ENCODE measurements at regions not wholly inside any gene's neighbourhood (a gene's known extent, or its start where the extent isn't known, plus 50 kb on each side); places are given as distances from the start of the nearest gene placed in this dataset.
"Not testable (repeated sequence)": the region's sequence is repeated elsewhere in the genome, so short reads cannot be mapped to it uniquely, and the experiment has no call there.

DNA sequence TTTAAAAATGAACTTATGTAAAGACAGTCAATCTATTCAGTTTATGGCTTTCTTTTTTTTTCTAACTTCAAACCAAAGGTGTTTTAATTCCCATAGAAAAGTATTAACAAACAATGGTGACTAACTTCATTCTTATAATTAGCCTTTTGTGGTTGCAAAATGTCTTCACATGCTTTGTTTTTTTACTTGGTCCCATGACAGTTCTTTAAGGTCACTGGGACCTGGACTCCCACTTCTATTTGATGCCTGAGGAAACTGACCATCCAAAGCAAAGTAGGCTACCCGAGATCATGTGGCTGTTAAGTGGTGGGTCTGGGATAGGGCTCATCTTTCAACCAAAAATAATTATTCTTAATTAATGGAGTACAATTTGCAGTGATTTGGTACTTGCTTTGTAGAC lies 74.6 kb upstream of the CDC42EP3 start:
- not testable (repeated sequence) for H3K4me1 Mint-ChIP-seq (ENCODE audit: low read depth)

DNA sequence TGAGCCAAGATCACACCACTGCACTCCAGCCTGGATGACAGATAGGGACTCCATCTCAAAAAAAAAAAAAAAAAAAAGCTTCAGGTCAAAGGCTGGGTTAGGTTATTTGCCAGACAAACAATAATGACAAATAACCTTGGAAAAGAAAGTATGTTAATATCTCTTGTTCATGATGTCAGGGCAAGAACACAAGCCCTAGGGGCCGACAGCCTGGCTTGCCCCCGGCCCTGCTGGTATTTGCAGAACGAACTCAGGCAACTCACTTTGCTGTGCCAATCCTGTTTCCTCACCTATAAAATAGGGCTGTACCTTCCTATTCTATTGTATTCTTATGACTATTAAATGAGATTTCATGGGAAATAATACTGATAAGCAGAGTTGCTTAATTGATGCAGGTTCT lies 75.4 kb upstream of the CDC42EP3 start:
- Mint-ChIP-seq H3K4me3 (no peak overlapping the region), H3K36me3 (ENCODE audit: low read depth) (no peaks in the 10 kb centered on the region), H3K27ac (no peak overlapping the region), H3K9me3 (no peaks in the 10 kb centered on the region), H3K27me3 (ENCODE audit: low read depth) (peaks cover 9% of the 10 kb centered on the region), H3K4me1 (ENCODE audit: low read depth) (no peaks in the 10 kb centered on the region)
- DNase-seq (ENCODE audit: low spot score), result no peak

More for the DNA sequence above, 74.6 kb upstream of the CDC42EP3 start:
- H3K36me3 Mint-ChIP-seq (ENCODE audit: low read depth); H3K27ac Mint-ChIP-seq; DNase-seq (ENCODE audit: low spot score); H3K4me3 Mint-ChIP-seq; H3K9me3 Mint-ChIP-seq; H3K27me3 Mint-ChIP-seq (ENCODE audit: low read depth): not testable (repeated sequence)

- no peak for DNase-seq (ENCODE audit: low spot score)
- Mint-ChIP-seq H3K36me3 (ENCODE audit: low read depth) (no peaks in the 10 kb centered on the region), H3K9me3 (no peaks in the 10 kb centered on the region), H3K4me3 (no peak overlapping the region), H3K27ac (no peak overlapping the region), H3K27me3 (ENCODE audit: low read depth) (peaks cover 9% of the 10 kb centered on the region), H3K4me1 (ENCODE audit: low read depth) (no peaks in the 10 kb centered on the region)
Measured at GRCh38 chr2:37748541-37748940, 77.1 kb upstream of the CDC42EP3 start.

- DNase-seq (ENCODE audit: low spot score); H3K4me3 Mint-ChIP-seq; H3K36me3 Mint-ChIP-seq (ENCODE audit: low read depth); H3K4me1 Mint-ChIP-seq (ENCODE audit: low read depth); H3K27me3 Mint-ChIP-seq (ENCODE audit: low read depth); H3K27ac Mint-ChIP-seq; H3K9me3 Mint-ChIP-seq: not testable (repeated sequence)
Measured at GRCh38 chr2:37750286-37750685, 78.8 kb upstream of the CDC42EP3 start.

DNA sequence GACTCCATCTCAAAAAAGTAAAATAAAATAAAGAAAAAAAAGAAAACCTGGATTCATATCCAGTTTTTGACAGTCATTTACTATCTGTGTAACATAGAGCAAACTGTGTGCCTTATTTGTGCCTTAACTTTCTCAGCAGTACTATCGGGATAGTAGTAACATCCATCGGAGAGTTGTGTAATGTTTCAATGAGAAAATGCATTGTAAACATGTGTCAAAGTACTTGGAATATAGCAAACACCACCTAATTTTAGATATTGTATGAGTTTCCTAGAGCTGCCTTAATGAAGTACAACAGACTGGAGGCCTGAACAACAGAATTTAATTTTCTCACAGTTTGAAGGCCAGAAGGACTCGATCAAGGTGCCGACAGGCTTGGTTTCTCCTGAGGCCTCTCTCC lies 81.3 kb upstream of the CDC42EP3 start:
- DNase-seq (ENCODE audit: low spot score), result no peak
- H3K27ac Mint-ChIP-seq, result no peak overlapping the region
- H3K4me1 Mint-ChIP-seq (ENCODE audit: low read depth), result no peaks in the 10 kb centered on the region
- H3K9me3 Mint-ChIP-seq, result no peaks in the 10 kb centered on the region
- peaks cover 5% of the 10 kb centered on the region for H3K27me3 Mint-ChIP-seq (ENCODE audit: low read depth)
- no peaks in the 10 kb centered on the region for H3K36me3 Mint-ChIP-seq (ENCODE audit: low read depth)
- H3K4me3 Mint-ChIP-seq, result no peak overlapping the region

GRCh38 chr2:37753758-37754157 lies 82.3 kb upstream of the CDC42EP3 start:
- no peaks in the 10 kb centered on the region for H3K9me3 Mint-ChIP-seq
- no peak for DNase-seq (ENCODE audit: low spot score)
- peaks cover 1% of the 10 kb centered on the region for H3K4me1 Mint-ChIP-seq (ENCODE audit: low read depth)
- H3K27ac Mint-ChIP-seq, result no peak overlapping the region
- peaks cover 3% of the 10 kb centered on the region for H3K27me3 Mint-ChIP-seq (ENCODE audit: low read depth)
- no peak overlapping the region for H3K4me3 Mint-ChIP-seq
- H3K36me3 Mint-ChIP-seq (ENCODE audit: low read depth), result no peaks in the 10 kb centered on the region

DNA sequence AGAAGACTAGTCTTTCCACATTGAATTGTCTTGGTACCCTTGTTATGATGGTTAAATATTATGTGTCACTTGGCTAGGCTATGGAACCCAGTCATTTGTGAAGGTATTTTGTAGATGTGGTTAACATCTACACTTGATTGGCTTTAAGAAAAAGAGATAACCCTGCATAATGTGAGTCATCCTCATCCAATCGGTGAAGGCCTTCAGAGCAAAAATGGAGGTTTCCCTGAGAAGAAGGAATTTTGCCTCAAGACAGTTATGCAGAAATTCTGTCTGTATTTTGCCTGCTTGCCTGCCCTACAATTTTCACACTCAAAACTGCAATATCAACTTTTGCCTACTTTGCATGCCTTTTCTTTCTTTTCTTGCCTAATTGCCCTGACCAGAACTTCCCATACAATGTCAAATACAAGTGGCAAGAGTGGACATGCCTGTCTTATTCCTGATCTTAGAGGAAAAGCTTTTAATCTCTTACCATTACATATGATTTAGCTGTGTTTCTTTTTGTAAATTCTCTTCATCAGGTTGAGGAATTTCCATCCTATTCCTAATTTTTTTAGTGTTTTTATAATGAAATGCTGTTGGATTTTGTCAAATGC lies 84.6 kb upstream of the CDC42EP3 start:
- H3K9me3 Mint-ChIP-seq; H3K36me3 Mint-ChIP-seq (ENCODE audit: low read depth); H3K27me3 Mint-ChIP-seq (ENCODE audit: low read depth); DNase-seq (ENCODE audit: low spot score); H3K4me3 Mint-ChIP-seq; H3K27ac Mint-ChIP-seq; H3K4me1 Mint-ChIP-seq (ENCODE audit: low read depth): not testable (repeated sequence)

DNA sequence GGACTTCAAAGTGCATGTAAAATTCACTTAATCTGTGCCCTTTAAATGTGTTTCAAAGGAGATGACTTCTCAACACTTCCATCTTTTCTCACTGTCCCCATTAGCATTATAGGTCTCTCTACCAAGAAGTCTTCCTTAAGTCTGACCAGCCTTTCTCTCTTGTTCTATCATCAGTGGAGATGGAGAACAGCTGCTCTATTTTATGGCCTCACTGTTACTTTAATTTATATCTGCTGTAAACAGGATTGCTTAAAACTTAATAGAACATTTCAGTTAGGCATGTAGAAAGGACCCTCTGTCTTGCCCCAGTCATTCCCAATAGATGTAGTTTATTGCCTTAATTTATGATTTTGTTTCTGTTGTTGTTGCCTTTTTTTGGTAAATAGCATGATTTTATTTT lies 86.0 kb upstream of the CDC42EP3 start:
- not testable (repeated sequence) for H3K27ac Mint-ChIP-seq; H3K27me3 Mint-ChIP-seq (ENCODE audit: low read depth); DNase-seq (ENCODE audit: low spot score); H3K36me3 Mint-ChIP-seq (ENCODE audit: low read depth); H3K4me3 Mint-ChIP-seq; H3K4me1 Mint-ChIP-seq (ENCODE audit: low read depth); H3K9me3 Mint-ChIP-seq

- not testable (repeated sequence) for H3K9me3 Mint-ChIP-seq; H3K36me3 Mint-ChIP-seq (ENCODE audit: low read depth); H3K27me3 Mint-ChIP-seq (ENCODE audit: low read depth); H3K4me3 Mint-ChIP-seq; H3K4me1 Mint-ChIP-seq (ENCODE audit: low read depth); DNase-seq (ENCODE audit: low spot score); H3K27ac Mint-ChIP-seq
Measured at GRCh38 chr2:37758141-37758601, 86.7 kb upstream of the CDC42EP3 start.

- not testable (repeated sequence) for H3K4me3 Mint-ChIP-seq; DNase-seq (ENCODE audit: low spot score); H3K27ac Mint-ChIP-seq; H3K9me3 Mint-ChIP-seq; H3K27me3 Mint-ChIP-seq (ENCODE audit: low read depth); H3K4me1 Mint-ChIP-seq (ENCODE audit: low read depth); H3K36me3 Mint-ChIP-seq (ENCODE audit: low read depth)
Measured at GRCh38 chr2:37759989-37760388, 88.5 kb upstream of the CDC42EP3 start.

GRCh38 chr2:37760471-37760870 lies 89.0 kb upstream of the CDC42EP3 start:
- no peaks in the 10 kb centered on the region for H3K9me3 Mint-ChIP-seq
- H3K27ac Mint-ChIP-seq, result no peak overlapping the region
- H3K4me3 Mint-ChIP-seq, result no peak overlapping the region
- H3K27me3 Mint-ChIP-seq (ENCODE audit: low read depth), result peaks cover 6% of the 10 kb centered on the region
- peaks cover 3% of the 10 kb centered on the region for H3K4me1 Mint-ChIP-seq (ENCODE audit: low read depth)
- H3K36me3 Mint-ChIP-seq (ENCODE audit: low read depth), result no peaks in the 10 kb centered on the region
- DNase-seq (ENCODE audit: low spot score), result no peak

GRCh38 chr2:37762281-37762680 lies 90.8 kb upstream of the CDC42EP3 start:
- not testable (repeated sequence) for H3K4me1 Mint-ChIP-seq (ENCODE audit: low read depth); H3K4me3 Mint-ChIP-seq; DNase-seq (ENCODE audit: low spot score); H3K27ac Mint-ChIP-seq; H3K36me3 Mint-ChIP-seq (ENCODE audit: low read depth); H3K27me3 Mint-ChIP-seq (ENCODE audit: low read depth); H3K9me3 Mint-ChIP-seq

GRCh38 chr2:37764739-37765138 lies 93.3 kb upstream of the CDC42EP3 start:
- Mint-ChIP-seq H3K27me3 (ENCODE audit: low read depth) (peaks cover 8% of the 10 kb centered on the region), H3K4me1 (ENCODE audit: low read depth) (peaks cover 6% of the 10 kb centered on the region), H3K4me3 (no peak overlapping the region), H3K36me3 (ENCODE audit: low read depth) (no peaks in the 10 kb centered on the region), H3K9me3 (no peaks in the 10 kb centered on the region), H3K27ac (no peak overlapping the region)
- no peak for DNase-seq (ENCODE audit: low spot score)

- peaks cover 6% of the 10 kb centered on the region for H3K4me1 Mint-ChIP-seq (ENCODE audit: low read depth)
- H3K27ac Mint-ChIP-seq, result no peak overlapping the region
- no peak for DNase-seq (ENCODE audit: low spot score)
- no peaks in the 10 kb centered on the region for H3K36me3 Mint-ChIP-seq (ENCODE audit: low read depth)
- no peaks in the 10 kb centered on the region for H3K9me3 Mint-ChIP-seq
- H3K4me3 Mint-ChIP-seq, result no peak overlapping the region
- peaks cover 8% of the 10 kb centered on the region for H3K27me3 Mint-ChIP-seq (ENCODE audit: low read depth)
Measured at GRCh38 chr2:37766106-37766505, 94.7 kb upstream of the CDC42EP3 start.

- Mint-ChIP-seq H3K9me3 (no peaks in the 10 kb centered on the region), H3K4me3 (no peak overlapping the region), H3K27me3 (ENCODE audit: low read depth) (peaks cover 8% of the 10 kb centered on the region), H3K27ac (no peak overlapping the region), H3K4me1 (ENCODE audit: low read depth) (peaks cover 4% of the 10 kb centered on the region), H3K36me3 (ENCODE audit: low read depth) (no peaks in the 10 kb centered on the region)
- no peak for DNase-seq (ENCODE audit: low spot score)
Measured at GRCh38 chr2:37767046-37767445, 95.6 kb upstream of the CDC42EP3 start.

Measured in T-helper 2 cell treated with Interferon-gamma antibody and Interleukin-4, amounts not matched to agents 5 μg/mL and 100 μg/mL, for 36 hours (primary cell).